ENCODE measurements at regions not wholly inside any gene's neighbourhood (a gene's known extent, or its start where the extent isn't known, plus 50 kb on each side); places are given as distances from the start of the nearest gene placed in this dataset.
A peak's percentile ranks its signal among the peaks of the same experiment; 100 is the strongest.
"Not testable (repeated sequence)": the region's sequence is repeated elsewhere in the genome, so short reads cannot be mapped to it uniquely, and the experiment has no call there.

DNA sequence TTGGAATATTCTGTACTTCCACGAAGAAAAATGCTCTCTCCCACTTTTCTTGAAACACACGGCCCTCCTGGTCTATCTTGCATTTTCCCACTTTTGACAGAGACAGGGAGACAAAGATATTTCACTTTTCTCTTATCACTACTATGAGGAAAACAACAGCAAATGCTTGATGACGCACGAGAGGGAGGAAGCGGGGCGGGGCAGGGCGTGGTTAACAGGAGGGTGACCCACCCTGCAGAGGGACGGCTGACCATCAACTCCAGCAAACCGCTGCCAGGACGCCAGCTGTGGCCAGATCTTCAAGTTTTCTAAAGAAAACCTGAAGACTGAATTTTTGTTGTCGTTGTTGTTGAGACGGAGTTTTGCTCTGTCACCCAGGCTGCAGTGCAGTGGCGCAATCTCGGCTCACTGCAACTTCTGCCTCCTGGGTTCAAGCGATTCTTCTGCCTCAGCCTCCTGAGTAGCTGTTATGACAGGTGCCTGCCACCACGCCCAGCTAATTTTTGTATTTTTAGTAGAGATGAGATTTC lies 63.8 kb downstream of the NSUN5 start:
- H3K4me3 ChIP-seq (ENCODE audit: low read depth, poor library complexity, severe bottlenecking); DNase-seq (ENCODE audit: low spot score in 2 of 2); intact Hi-C loops (cut with DNase I; ENCODE audit: low total_unique reads): not testable (repeated sequence)
- WGBS, 2 donors = 74 to 75% methylated on average over 14 to 16 of the region's 16 CpGs

DNA sequence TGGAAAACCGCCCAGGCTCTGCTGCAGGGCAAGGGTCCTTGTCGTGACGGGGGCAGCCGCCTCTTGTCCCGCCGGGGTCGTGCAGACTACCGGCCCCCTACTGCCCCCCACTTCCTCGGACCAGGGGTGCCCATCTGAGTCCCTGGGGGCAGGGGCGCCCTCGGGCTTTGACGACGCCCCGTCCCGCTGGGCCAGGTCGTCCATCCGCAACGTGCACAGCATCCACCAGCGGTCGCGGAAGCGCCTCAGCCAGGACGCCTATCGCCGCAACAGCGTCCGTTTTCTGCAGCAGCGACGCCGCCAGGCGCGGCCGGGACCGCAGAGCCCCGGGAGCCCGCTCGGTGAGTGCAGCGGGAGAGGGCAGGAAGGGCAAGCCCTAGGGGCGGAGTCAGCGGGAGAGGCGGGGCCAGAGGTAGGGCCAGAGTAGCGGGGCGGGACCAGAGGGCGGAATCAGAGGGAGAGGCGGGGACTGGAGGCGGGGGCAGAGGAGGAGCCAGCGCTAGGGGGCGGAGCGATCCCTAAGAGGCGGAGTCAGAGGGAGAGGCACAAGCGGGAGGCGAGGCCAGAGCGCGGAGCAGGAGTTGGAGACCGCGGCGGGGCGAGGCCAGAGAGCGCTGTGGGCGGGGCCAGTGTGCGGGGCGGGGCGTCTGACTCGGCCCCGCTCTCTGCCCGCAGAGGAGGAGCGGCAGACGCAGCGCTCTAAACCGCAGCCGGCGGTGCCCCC lies 73.5 kb downstream of the NSUN5 start:
- peak; percentile 89 to 98 for DNase-seq (ENCODE audit: low spot score in 2 of 2)
- H3K4me3 ChIP-seq (ENCODE audit: low read depth, poor library complexity, severe bottlenecking); intact Hi-C loops (cut with DNase I; ENCODE audit: low total_unique reads): not testable (repeated sequence)
- no CpG with 5 or more reads among the region's 72 CpGs for WGBS, 2 donors

DNA sequence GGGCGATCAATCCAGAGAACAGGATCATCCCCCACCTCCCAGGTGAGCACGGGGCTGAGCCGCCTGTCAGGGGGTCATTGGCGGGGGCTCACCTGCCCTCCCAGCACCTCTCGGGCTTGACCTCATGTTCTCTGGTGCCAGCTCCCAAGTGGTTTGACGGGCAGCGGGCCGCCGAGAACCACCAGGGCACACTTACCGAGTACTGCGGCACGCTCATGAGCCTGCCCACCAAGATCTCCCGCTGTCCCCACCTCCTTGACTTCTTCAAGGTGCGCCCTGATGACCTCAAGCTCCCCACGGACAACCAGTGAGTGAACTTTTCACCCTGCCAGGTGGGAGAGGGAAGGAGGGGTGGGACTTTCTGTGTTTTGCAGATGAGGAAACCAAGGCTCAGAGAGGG lies 82.9 kb downstream of the NSUN5 start:
- peak in 1 of 2 donors; percentile 58 for DNase-seq (ENCODE audit: low spot score in 2 of 2)

DNA sequence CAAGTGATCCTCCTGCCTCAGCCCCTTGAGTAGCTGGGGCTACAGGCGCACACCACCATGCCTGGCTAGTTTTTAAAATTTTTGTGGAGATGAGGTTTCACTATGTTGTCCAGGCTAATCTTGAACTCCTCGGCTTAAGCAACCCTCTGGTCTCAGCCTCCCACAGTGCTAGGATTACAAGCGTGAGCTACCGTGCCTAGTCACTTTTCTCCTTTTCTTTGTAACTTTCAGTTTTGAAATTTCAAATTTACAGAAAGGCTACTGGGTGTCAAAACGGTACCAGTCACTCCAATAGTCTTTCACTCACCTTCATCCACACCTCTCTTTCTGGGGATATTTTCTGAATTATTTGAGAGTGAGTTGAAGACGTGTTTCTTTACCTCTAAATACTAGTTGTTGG lies 86.9 kb downstream of the NSUN5 start:
- intact Hi-C loops (cut with DNase I; ENCODE audit: low total_unique reads); DNase-seq (ENCODE audit: low spot score in 2 of 2); H3K4me3 ChIP-seq (ENCODE audit: low read depth, poor library complexity, severe bottlenecking): not testable (repeated sequence)
- no CpG with 5 or more reads among the region's 6 CpGs for WGBS, 2 donors

More for the DNA sequence above, 82.9 kb downstream of the NSUN5 start:
- 82 to 90% methylated on average over 10 to 11 of the region's 15 CpGs for WGBS, 2 donors
- H3K4me3 ChIP-seq (ENCODE audit: low read depth, poor library complexity, severe bottlenecking); intact Hi-C loops (cut with DNase I; ENCODE audit: low total_unique reads): not testable (repeated sequence)

DNA sequence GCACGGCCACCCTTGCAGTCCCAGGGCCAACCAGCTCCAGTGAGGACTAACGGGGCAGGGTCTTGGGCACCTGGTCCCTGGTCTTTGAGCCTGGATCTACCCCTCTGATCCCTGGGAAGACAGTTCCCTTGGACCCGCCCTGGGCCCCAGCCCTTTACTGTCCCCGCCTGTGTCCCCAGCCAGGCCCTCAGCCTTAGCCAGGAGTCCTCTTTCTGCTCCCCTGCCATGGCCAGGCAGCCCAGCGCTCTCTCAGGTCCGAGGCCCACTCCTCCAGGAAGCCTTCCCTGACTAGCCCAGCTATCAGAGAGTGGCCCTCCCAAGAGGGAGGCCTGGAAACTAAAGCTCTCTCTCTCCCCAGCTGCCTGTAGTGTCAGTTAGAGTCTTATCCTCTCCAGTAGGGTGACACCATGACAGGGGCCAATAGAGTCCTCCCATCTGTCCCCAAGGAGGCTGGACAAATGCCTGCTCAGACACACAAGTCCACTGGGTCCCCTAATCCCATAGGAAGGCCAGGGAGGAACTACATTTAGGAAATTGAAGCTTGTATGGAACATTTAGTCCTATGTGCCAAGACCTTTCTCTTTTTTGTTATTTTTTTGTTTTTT lies 87.8 kb downstream of the NSUN5 start:
- WGBS, 2 donors = no CpG with 5 or more reads among the region's 6 CpGs
- intact Hi-C loops (cut with DNase I; ENCODE audit: low total_unique reads); DNase-seq (ENCODE audit: low spot score in 2 of 2); H3K4me3 ChIP-seq (ENCODE audit: low read depth, poor library complexity, severe bottlenecking): not testable (repeated sequence)

DNA sequence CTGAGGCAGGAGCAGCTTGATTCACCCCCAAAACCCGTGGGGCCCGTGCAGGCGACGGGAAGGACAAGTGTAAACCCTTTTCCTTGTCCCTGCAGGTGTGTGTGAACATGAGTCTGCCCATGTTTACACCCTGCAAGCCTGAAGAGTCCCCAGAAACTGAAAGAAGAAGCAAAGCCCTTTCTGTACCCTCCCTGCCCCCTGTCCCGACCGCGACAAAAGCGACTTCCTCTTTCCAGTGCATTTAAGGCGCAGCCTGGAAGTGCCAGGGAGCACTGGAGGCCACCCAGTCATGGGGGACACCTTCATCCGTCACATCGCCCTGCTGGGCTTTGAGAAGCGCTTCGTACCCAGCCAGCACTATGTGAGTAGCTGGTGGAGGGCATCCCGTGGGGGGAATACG lies 88.3 kb downstream of the NSUN5 start:
- H3K4me3 ChIP-seq (ENCODE audit: low read depth, poor library complexity, severe bottlenecking); DNase-seq (ENCODE audit: low spot score in 2 of 2); intact Hi-C loops (cut with DNase I; ENCODE audit: low total_unique reads): not testable (repeated sequence)
- no CpG with 5 or more reads among the region's 15 CpGs for WGBS, 2 donors

DNA sequence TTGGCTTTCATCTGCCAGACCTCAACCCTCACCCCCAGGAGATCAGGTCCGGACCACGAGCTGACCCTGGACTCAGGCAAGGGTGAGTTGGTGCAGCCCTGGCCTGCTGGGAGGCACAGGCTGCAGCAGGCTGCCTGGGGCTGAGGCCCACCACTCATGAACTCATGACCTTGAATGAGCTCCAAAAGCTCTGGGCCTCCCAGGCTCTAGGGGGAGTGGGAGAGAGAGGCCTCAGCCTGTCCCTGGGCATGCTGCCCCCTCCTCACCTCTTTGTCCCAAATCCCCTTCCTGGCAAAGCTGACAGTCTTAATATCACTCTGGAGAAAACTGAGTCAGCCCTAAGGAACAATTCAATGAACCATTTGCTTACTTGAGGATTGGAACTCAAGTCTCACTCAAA lies 89.8 kb downstream of the NSUN5 start:
- DNase-seq (ENCODE audit: low spot score in 2 of 2); H3K4me3 ChIP-seq (ENCODE audit: low read depth, poor library complexity, severe bottlenecking); intact Hi-C loops (cut with DNase I; ENCODE audit: low total_unique reads): not testable (repeated sequence)
- no CpG with 5 or more reads among the region's 2 CpGs for WGBS, 2 donors

DNA sequence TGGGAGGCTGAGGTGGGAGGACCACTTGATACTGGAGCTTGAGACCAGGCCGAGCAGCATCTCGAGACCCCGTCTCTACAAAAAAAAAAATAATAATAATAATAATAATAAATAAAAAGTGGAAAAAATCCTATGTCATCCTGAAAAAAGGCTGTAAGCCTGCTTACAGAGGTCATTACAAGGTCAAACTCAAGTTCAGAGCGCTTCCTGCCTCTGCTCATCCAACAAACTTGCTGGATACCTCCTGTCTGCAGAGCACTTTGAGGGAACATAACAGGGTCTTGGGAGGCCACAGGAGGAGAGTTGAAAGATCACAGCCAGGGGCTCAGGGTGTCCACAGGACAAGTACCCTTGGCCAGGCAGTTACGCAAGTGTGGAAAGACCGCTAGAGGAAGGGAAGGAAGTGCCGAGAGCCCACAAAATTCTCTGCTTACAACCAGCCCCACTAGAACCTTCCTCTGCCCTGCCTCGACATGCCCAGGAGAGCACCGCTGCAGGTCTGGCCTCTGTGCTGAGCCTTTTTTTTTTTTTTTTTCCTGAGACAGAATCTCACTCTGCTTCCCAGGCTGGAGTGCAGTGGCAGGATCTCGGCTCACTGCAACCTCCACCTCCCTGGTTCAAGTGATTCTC lies 92.5 kb downstream of the NSUN5 start:
- WGBS, 2 donors = 40 to 78% methylated on average over 3 to 4 of the region's 10 CpGs
- intact Hi-C loops (cut with DNase I; ENCODE audit: low total_unique reads); H3K4me3 ChIP-seq (ENCODE audit: low read depth, poor library complexity, severe bottlenecking): not testable (repeated sequence)
- peak in 1 of 2 donors; percentile 60 for DNase-seq (ENCODE audit: low spot score in 2 of 2)

DNA sequence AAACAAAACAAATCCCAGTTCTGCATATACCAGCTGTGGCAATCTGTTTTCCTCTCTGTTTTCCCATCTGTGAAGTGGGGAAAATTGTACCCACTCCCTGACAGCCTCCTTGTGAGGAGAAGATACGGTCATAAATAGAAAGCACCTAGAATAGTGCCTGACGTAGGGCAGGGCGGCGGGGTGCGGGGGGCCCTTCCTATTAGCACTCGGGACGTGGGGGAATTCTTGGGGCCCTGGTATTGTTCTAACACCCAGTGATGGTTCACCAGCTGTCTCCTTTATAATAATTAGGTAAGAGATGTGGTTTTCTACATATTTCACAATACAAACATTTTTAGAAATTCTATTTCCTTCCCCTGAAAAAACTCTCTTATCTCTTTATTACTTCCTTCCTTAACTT lies 93.4 kb downstream of the NSUN5 start:
- WGBS, 2 donors = no CpG with 5 or more reads among the region's 7 CpGs
- not testable (repeated sequence) for DNase-seq (ENCODE audit: low spot score in 2 of 2)

DNA sequence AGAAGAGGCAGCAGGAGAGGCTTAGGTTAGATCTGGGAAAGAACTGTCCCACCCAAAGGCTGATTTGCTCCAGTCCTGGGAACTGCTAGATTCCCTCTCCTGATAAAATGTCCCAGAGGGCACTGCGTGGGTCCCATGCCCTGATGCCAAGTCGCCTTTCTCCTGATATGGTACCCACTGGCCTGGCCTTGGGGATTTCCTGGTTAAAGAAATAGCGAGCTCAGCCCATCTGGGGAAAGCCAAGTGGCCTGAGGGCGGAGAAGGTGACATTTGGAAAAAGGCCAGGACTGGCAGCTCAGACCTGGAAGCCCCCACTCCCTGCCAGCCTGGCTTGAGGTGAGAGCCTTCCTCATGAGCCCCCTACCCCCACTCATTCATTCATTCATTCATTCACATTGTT lies 94.2 kb downstream of the NSUN5 start:
- peak; percentile 15 to 86 for DNase-seq (ENCODE audit: low spot score in 2 of 2)
- intact Hi-C loops (cut with DNase I; ENCODE audit: low total_unique reads); H3K4me3 ChIP-seq (ENCODE audit: low read depth, poor library complexity, severe bottlenecking): not testable (repeated sequence)
- WGBS, 2 donors = 59 to 60% methylated on average over 2 to 4 of the region's 4 CpGs

More for the DNA sequence above, 93.4 kb downstream of the NSUN5 start:
- intact Hi-C loops (cut with DNase I; ENCODE audit: low total_unique reads); H3K4me3 ChIP-seq (ENCODE audit: low read depth, poor library complexity, severe bottlenecking): not testable (repeated sequence)

DNA sequence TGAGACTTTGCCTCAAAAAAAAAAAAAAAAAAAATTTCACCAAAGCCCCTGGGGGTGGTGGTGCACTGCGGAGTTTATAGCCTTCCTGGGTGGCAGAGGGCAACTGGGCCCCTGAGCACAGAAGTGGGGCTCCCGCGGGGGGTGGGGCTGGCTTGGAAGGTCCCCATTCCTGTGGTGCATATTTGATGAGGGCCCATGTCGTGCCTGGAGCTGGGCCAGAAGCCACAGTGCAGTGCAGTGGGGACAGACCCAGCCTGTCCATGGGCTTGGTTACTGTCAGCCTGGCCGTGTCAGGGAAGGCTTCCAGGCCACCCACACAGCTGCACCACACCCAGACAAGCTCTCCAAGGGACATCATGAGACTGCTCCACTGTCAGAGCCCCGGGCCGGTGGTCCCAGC lies 95.5 kb downstream of the NSUN5 start:
- H3K4me3 ChIP-seq (ENCODE audit: low read depth, poor library complexity, severe bottlenecking); intact Hi-C loops (cut with DNase I; ENCODE audit: low total_unique reads): not testable (repeated sequence)
- WGBS, 2 donors = 19 to 28% methylated on average over 4 of the region's 7 CpGs
- DNase-seq (ENCODE audit: low spot score in 2 of 2) = peak in 1 of 2 donors; percentile 82

DNA sequence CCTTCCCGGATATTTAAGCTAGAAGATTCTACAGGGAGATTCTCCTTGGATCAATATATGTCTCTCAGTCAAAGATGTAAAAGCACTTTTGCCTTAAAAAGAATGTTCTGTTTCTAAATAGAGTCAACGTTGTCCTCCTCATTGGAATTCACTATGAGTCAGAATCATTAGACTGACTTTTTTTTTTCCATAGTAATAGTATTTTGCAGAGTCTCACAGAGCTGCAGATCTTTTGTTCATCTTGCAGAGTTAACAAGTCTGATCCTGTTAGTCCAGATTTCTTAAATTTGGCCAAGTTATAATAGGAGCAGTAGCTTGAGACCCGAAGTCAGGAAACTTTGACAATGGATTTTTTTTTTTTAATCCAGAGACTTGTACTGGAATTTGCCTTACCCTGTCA lies 103.0 kb downstream of the NSUN5 start:
- WGBS, 2 donors = 14 to 40% methylated on average over 1 of the region's 3 CpGs
- intact Hi-C loops (cut with DNase I; ENCODE audit: low total_unique reads); H3K4me3 ChIP-seq (ENCODE audit: low read depth, poor library complexity, severe bottlenecking); DNase-seq (ENCODE audit: low spot score in 2 of 2): not testable (repeated sequence)

DNA sequence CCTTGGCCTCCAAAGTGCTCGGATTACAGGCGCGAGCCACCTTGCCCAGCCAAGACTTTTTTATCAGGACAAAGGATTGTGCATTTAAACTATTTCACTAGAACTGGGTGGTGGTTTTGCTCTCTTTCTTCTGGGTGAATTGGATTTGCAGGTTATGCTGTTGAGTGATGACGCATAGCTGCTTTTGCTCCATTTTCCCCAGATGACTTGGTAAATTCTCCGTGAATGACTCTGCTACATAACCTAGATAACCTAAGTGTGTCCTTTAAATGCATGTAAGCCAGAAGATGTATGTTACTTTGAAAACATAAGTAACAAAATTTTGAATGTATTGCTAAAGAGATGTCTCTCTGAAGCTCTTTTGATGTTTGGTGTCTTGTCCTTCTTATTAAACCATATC lies 103.7 kb downstream of the NSUN5 start:
- intact Hi-C loops (cut with DNase I; ENCODE audit: low total_unique reads); H3K4me3 ChIP-seq (ENCODE audit: low read depth, poor library complexity, severe bottlenecking); DNase-seq (ENCODE audit: low spot score in 2 of 2): not testable (repeated sequence)
- 90 to 98% methylated on average over 5 of the region's 5 CpGs for WGBS, 2 donors

DNA sequence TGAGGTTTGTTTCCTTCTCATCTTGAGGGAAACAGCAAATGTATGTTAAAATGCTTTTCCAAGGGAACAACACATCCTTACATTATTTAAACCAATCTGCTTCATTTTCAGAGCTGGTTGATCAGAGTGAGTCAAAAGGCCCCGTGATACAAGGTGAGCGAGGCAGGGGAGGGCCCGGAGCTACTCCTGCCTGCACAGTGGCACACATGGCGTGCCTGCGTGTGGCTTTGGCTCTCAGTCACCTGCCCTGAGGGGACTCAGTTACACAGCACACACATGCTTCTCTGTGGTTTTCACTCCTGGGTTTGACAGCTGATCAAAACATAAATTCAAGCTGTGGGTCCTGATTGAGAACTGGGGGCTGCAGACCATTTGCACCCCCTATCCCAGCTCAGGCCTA lies 105.3 kb downstream of the NSUN5 start:
- intact Hi-C loops (cut with DNase I; ENCODE audit: low total_unique reads); H3K4me3 ChIP-seq (ENCODE audit: low read depth, poor library complexity, severe bottlenecking): not testable (repeated sequence)
- 65 to 91% methylated on average over 3 to 5 of the region's 5 CpGs for WGBS, 2 donors
- DNase-seq (ENCODE audit: low spot score in 2 of 2) = peak; percentile 43 to 84

DNA sequence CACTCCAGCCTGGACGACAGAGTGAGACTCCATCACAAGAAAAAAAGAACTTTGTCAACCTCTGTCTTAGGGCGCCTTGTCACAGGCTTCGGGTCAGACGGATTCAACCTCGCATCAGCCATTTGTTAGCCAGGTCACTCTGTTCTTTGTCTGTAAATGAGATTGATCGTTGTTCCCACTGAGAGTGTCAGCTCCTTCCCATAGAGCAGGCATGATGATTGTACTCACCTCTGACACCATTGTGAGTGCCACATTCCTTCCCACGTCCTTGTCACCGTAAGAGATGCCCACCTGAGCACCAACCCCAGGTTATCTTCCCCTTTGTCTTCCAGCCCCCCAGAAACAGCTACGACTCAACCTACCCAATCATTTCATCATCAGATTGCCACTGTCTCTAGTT lies 107.4 kb downstream of the NSUN5 start:
- H3K4me3 ChIP-seq (ENCODE audit: low read depth, poor library complexity, severe bottlenecking); intact Hi-C loops (cut with DNase I; ENCODE audit: low total_unique reads): not testable (repeated sequence)
- 95 to 99% methylated on average over 8 of the region's 9 CpGs for WGBS, 2 donors
- DNase-seq (ENCODE audit: low spot score in 2 of 2) = peak in 1 of 2 donors; percentile 54

Measured in lower leg skin (tissue), 3 donors.